ENCODE measurements at regions not wholly inside any gene's neighbourhood (a gene's known extent, or its start where the extent isn't known, plus 50 kb on each side); places are given as distances from the start of the nearest gene placed in this dataset.

- TF ChIP-seq ZNF24 (tag by site-specific recombination; IDR thresholded peaks at IDR 0.05) (no peak), ZNF223 (tag by site-specific recombination; IDR thresholded peaks at IDR 0.05) (no peak), GFI1B (tag by site-specific recombination; IDR thresholded peaks at IDR 0.05) (no peak), ZNF561 (tag by site-specific recombination; IDR thresholded peaks at IDR 0.05; ENCODE audit: borderline replicate concordance) (no peak), ZNF510 (tag by site-specific recombination; IDR thresholded peaks at IDR 0.05; ENCODE audit: insufficient replicate concordance) (no peak), ZNF362 (tag by site-specific recombination; IDR thresholded peaks at IDR 0.05) (no peak), ZNF624 (tag by site-specific recombination; IDR thresholded peaks at IDR 0.05) (no peak), ZNF10 (tag by site-specific recombination; IDR thresholded peaks at IDR 0.05) (no peak), ZNF560 (tag by site-specific recombination; IDR thresholded peaks at IDR 0.05; ENCODE audit: borderline replicate concordance) (no peak), SALL2 (tag by site-specific recombination; IDR thresholded peaks at IDR 0.05; ENCODE audit: borderline replicate concordance) (no peak), ZNF621 (tag by site-specific recombination; IDR thresholded peaks at IDR 0.05) (no peak), ZNF37A (tag by site-specific recombination; IDR thresholded peaks at IDR 0.05) (no peak)
- TF ChIP-seq, protein P1, sequence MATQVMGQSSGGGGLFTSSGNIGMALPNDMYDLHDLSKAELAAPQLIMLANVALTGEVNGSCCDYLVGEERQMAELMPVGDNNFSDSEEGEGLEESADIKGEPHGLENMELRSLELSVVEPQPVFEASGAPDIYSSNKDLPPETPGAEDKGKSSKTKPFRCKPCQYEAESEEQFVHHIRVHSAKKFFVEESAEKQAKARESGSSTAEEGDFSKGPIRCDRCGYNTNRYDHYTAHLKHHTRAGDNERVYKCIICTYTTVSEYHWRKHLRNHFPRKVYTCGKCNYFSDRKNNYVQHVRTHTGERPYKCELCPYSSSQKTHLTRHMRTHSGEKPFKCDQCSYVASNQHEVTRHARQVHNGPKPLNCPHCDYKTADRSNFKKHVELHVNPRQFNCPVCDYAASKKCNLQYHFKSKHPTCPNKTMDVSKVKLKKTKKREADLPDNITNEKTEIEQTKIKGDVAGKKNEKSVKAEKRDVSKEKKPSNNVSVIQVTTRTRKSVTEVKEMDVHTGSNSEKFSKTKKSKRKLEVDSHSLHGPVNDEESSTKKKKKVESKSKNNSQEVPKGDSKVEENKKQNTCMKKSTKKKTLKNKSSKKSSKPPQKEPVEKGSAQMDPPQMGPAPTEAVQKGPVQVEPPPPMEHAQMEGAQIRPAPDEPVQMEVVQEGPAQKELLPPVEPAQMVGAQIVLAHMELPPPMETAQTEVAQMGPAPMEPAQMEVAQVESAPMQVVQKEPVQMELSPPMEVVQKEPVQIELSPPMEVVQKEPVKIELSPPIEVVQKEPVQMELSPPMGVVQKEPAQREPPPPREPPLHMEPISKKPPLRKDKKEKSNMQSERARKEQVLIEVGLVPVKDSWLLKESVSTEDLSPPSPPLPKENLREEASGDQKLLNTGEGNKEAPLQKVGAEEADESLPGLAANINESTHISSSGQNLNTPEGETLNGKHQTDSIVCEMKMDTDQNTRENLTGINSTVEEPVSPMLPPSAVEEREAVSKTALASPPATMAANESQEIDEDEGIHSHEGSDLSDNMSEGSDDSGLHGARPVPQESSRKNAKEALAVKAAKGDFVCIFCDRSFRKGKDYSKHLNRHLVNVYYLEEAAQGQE (tag by site-specific recombination; IDR thresholded peaks at IDR 0.05) = no peak
- TF ChIP-seq, protein P2, sequence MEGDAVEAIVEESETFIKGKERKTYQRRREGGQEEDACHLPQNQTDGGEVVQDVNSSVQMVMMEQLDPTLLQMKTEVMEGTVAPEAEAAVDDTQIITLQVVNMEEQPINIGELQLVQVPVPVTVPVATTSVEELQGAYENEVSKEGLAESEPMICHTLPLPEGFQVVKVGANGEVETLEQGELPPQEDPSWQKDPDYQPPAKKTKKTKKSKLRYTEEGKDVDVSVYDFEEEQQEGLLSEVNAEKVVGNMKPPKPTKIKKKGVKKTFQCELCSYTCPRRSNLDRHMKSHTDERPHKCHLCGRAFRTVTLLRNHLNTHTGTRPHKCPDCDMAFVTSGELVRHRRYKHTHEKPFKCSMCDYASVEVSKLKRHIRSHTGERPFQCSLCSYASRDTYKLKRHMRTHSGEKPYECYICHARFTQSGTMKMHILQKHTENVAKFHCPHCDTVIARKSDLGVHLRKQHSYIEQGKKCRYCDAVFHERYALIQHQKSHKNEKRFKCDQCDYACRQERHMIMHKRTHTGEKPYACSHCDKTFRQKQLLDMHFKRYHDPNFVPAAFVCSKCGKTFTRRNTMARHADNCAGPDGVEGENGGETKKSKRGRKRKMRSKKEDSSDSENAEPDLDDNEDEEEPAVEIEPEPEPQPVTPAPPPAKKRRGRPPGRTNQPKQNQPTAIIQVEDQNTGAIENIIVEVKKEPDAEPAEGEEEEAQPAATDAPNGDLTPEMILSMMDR (tag by site-specific recombination; IDR thresholded peaks at IDR 0.05) = no peak
These were observed 2085.7 kb upstream of the C9orf72 start for GRCh38 chr9:29659014-29659413.

Measured in HEK293 (cell line).